A549 (cell line): ENCODE measurements at regions not wholly inside any gene's neighbourhood (a gene's known extent, or its start where the extent isn't known, plus 50 kb on each side); places are given as distances from the start of the nearest gene placed in this dataset.

Source experiments
- ATAC-seq, 2 experiments: fragments of 200-7000 bp in 1 of 2; fragments of >200 bp in 1 of 2; cut with Nextera tagmentation in 1 of 2; cut with Tn5 transposase in 1 of 2; 3 replicates each; pipeline versions ENCODE4 v1.8.0 to v1.9.1; 2018 to 2020; ENCODE audit warnings: mild to moderate bottlenecking in 1 of 2, moderate library complexity in 1 of 2
- CTCF ChIA-PET: fragments of 300-600 bp; sonication (Branson Sonifier 250); formaldehyde crosslinking; extraction: SDS; loops from one replicate; lab custom pipeline; 2021; ENCODE audit warnings: antibody characterized with exemption, inconsistent platforms; lab: Yijun Ruan, JAX
- POLR2A ChIA-PET: fragments of 350-600 bp; formaldehyde crosslinking; extraction: SDS; loops from one replicate; lab custom pipeline; 2021; ENCODE audit warnings: antibody characterized with exemption, inconsistent platforms; lab: Yijun Ruan, JAX
- DNase-seq, 2 experiments: peaks; one replicate each; pipeline versions ENCODE4 v3.0.0 to v3.0.0-alpha.2; 2011 to 2016; ENCODE audit warnings: low read depth in 1 of 2, low spot score in 1 of 2
- FAIRE-seq: peaks from 2 replicates; lab custom pipeline; 2011; peaks lifted over from hg19 to GRCh38; lab: Jason Lieb, UNC
- H3K27ac ChIP-seq, 2 experiments: fragments of >200 bp; sonication (Bioruptor Twin); formaldehyde crosslinking; 3 replicates each; pipeline ENCODE4 v1.5.1; 2016 to 2017
- H3K4me1 ChIP-seq: fragments of >200 bp; sonication (Bioruptor Twin); formaldehyde crosslinking; 3 replicates; pipeline ENCODE4 v1.6.1; 2016
- H3K4me2 ChIP-seq: fragments of >200 bp; sonication (Bioruptor Twin); formaldehyde crosslinking; 3 replicates; pipeline ENCODE4 v1.6.1; 2016
- H3K4me3 ChIP-seq: fragments of >200 bp; sonication (Bioruptor Twin); formaldehyde crosslinking; 3 replicates; pipeline ENCODE4 v1.5.1; 2016
- H3K9me3 ChIP-seq: fragments of >200 bp; sonication (Bioruptor Twin); formaldehyde crosslinking; 3 replicates; pipeline ENCODE4 v1.6.1; 2016
- BCL3 ChIP-seq: fragments of >200 bp; sonication (Bioruptor Twin); formaldehyde crosslinking; IDR thresholded peaks from 3 replicates; pipeline ENCODE4 v1.6.1; 2016
- BHLHE40 ChIP-seq: IDR thresholded peaks from 2 replicates; pipeline ENCODE4 v1.6.1; 2012; ENCODE audit warnings: low read depth, low read length, inconsistent platforms
- CBX8 ChIP-seq: fragments of 200-600 bp; sonication (generic); IDR thresholded peaks from 2 replicates; pipeline ENCODE4 v1.6.1; 2016
- CHD4 ChIP-seq: fragments of 200-600 bp; sonication (generic); IDR thresholded peaks from 2 replicates; pipeline ENCODE4 v1.6.1; 2016; ENCODE audit warnings: antibody characterized with exemption, mild to moderate bottlenecking, borderline replicate concordance
- EHF ChIP-seq: fragments of 250-450 bp; sonication (Bioruptor Pico); IDR thresholded peaks from 2 replicates; pipeline ENCODE4 v1.5.0; 2020; ENCODE audit warnings: mild to moderate bottlenecking
- ELK1 ChIP-seq: fragments of 150-350 bp; IDR thresholded peaks from 2 replicates; pipeline ENCODE4 v1.6.1; 2014; ENCODE audit warnings: low read depth, mild to moderate bottlenecking, low read length
- EP300 ChIP-seq, 2 experiments: fragments of >200 bp; sonication (Bioruptor Twin); formaldehyde crosslinking; IDR thresholded peaks; 2 replicates in 1 of 2; 3 replicates in 1 of 2; pipeline ENCODE4 v1.6.1; 2016 to 2017
- ESRRA ChIP-seq: fragments of 150-350 bp; IDR thresholded peaks from 2 replicates; pipeline ENCODE4 v1.6.1; 2014; ENCODE audit warnings: mild to moderate bottlenecking, low read length, borderline replicate concordance
- FOSL2 ChIP-seq, 2 experiments: fragments of 450-650 bp in 1 of 2; fragments of >200 bp in 1 of 2; sonication (Bioruptor Twin) in 1 of 2; formaldehyde crosslinking; IDR thresholded peaks; 2 replicates each; pipeline versions ENCODE4 v1.5.0 to v1.6.1; 2016 to 2020; ENCODE audit warnings: mild to moderate bottlenecking in 1 of 2, moderate library complexity in 1 of 2
- GATA3 ChIP-seq: IDR thresholded peaks from 2 replicates; pipeline ENCODE4 v1.6.1; 2012; ENCODE audit warnings: borderline replicate concordance
- HOXB13 ChIP-seq: fragments of 250-450 bp; sonication (Bioruptor Pico); IDR thresholded peaks from 2 replicates; pipeline ENCODE4 v1.5.0; 2020; ENCODE audit warnings: low read depth, mild to moderate bottlenecking, moderate library complexity
- HOXB5 ChIP-seq: fragments of 250-450 bp; sonication (Bioruptor Pico); IDR thresholded peaks from 2 replicates; pipeline ENCODE4 v1.5.0; 2020; ENCODE audit warnings: mild to moderate bottlenecking, moderate library complexity
- KDM1A ChIP-seq: fragments of 200-600 bp; sonication (generic); IDR thresholded peaks from 2 replicates; pipeline ENCODE4 v1.6.1; 2016; ENCODE audit warnings: low read depth, mild to moderate bottlenecking
- KDM5A ChIP-seq: fragments of 200-600 bp; sonication (generic); IDR thresholded peaks from 2 replicates; pipeline ENCODE4 v1.6.1; 2016; ENCODE audit warnings: antibody characterized with exemption, mild to moderate bottlenecking
- MAFK ChIP-seq: fragments of 450-650 bp; IDR thresholded peaks from 2 replicates; pipeline ENCODE4 v1.6.1; 2014; ENCODE audit not compliant: partially characterized antibody
- MAX ChIP-seq: IDR thresholded peaks from 2 replicates; pipeline ENCODE4 v1.6.1; 2012
- NFE2L2 ChIP-seq: fragments of 150-350 bp; conservative IDR thresholded peaks from 2 replicates; pipeline ENCODE4 v1.6.1; 2014; ENCODE audit warnings: low read length
- NPAS2 ChIP-seq: fragments of 250-450 bp; sonication (Bioruptor Pico); IDR thresholded peaks from 2 replicates; pipeline ENCODE4 v1.8.0; 2022; ENCODE audit warnings: mild to moderate bottlenecking, moderate library complexity, borderline replicate concordance
- NR3C1 ChIP-seq: fragments of >200 bp; sonication (Bioruptor Twin); formaldehyde crosslinking; IDR thresholded peaks from 3 replicates; pipeline ENCODE4 v1.6.1; 2017
- RARB ChIP-seq: fragments of 250-450 bp; sonication (Bioruptor Pico); IDR thresholded peaks from 2 replicates; pipeline ENCODE4 v1.8.0; 2021; ENCODE audit warnings: mild to moderate bottlenecking, moderate library complexity
- REST ChIP-seq: fragments of 200-600 bp; sonication (generic); IDR thresholded peaks from 2 replicates; pipeline ENCODE4 v1.6.1; 2016; ENCODE audit warnings: antibody characterized with exemption, mild to moderate bottlenecking, moderate library complexity
- RNF2 ChIP-seq: fragments of 200-600 bp; sonication (generic); IDR thresholded peaks from 2 replicates; pipeline ENCODE4 v1.6.1; 2016; ENCODE audit warnings: low read depth, mild to moderate bottlenecking, antibody characterized with exemption, moderate library complexity, borderline replicate concordance
- SMC3 ChIP-seq: fragments of >200 bp; sonication (Bioruptor Twin); formaldehyde crosslinking; IDR thresholded peaks from 3 replicates; pipeline ENCODE4 v1.6.1; 2018; ENCODE audit warnings: inconsistent platforms
- SREBF2 ChIP-seq: fragments of 450-650 bp; IDR thresholded peaks from 2 replicates; pipeline ENCODE4 v1.6.1; 2014; ENCODE audit warnings: mild to moderate bottlenecking, moderate library complexity
- TP53 ChIP-seq: fragments of 250-450 bp; sonication (Bioruptor Pico); IDR thresholded peaks from 2 replicates; pipeline ENCODE4 v1.5.0; 2021; ENCODE audit warnings: mild to moderate bottlenecking, moderate library complexity
- USF2 ChIP-seq: fragments of 450-650 bp; IDR thresholded peaks from 2 replicates; pipeline ENCODE4 v1.6.1; 2014; ENCODE audit warnings: antibody characterized with exemption
- WGBS: methylation state at CpG from one replicate; pipeline ENCODE4 v1.1.6; 2017; ENCODE audit errors: missing lambda C conversion rate; 5-methylcytosine and 5-hydroxymethylcytosine counted together

- no peak for TF ChIP-seq HOXB13 (CRISPR knock-in tag)
- no peak for TF ChIP-seq CBX8
- no peak for TF ChIP-seq EP300 (IDR thresholded peaks at IDR 0.05)
- TF ChIP-seq ELK1 = no peak
- no peak for TF ChIP-seq BHLHE40
- TF ChIP-seq FOSL2 (IDR thresholded peaks at IDR 0.05) = no peak
- no peak for TF ChIP-seq FOSL2 (CRISPR knock-in tag; IDR thresholded peaks at IDR 0.05)
- TF ChIP-seq REST = no peak
- no peak overlapping the region for H3K4me3 ChIP-seq
- FAIRE-seq (no peak), DNase-seq (no peak), ATAC-seq (no peak)
- ChIA-PET POLR2A (no interaction called here), CTCF (no interaction called here)
- peaks cover 6% of the 10 kb centered on the region; the same call in 1 of the 3 replicates for H3K4me1 ChIP-seq
- no peaks in the 10 kb centered on the region for H3K9me3 ChIP-seq
- no peak overlapping the region for H3K4me2 ChIP-seq
- no peak overlapping the region for H3K27ac ChIP-seq
- 53% methylated on average over 2 of the region's 2 CpGs for WGBS
These were observed 120.1 kb upstream of the NR5A2 start for GRCh38 chr1:199907361-199907760.

GRCh38 chr1:199909137-199909536, 118.4 kb upstream of the NR5A2 start:
- FAIRE-seq = no peak
- CTCF ChIA-PET = interaction anchor here (1.1 kb wide), 1 partner anchor 224 kb away, joined by 3 read pairs; no protein-coding TSS in a partner anchor
- DNase-seq = no peak

GRCh38 chr1:199913318-199913717, 114.2 kb upstream of the NR5A2 start:
- no peak for DNase-seq
- no peak for ATAC-seq
- no peak for FAIRE-seq
- peaks cover 20% of the 10 kb centered on the region for H3K4me1 ChIP-seq
- ChIA-PET CTCF (interaction anchor here (1.6 kb wide), 1 partner anchor 15 kb away, joined by 3 read pairs; no protein-coding TSS in a partner anchor), POLR2A (no interaction called here)
- no peak overlapping the region for H3K4me3 ChIP-seq
- TF ChIP-seq RNF2 = no peak
- no peak for TF ChIP-seq RARB
- no peak for TF ChIP-seq CBX8
- TF ChIP-seq NFE2L2 = no peak
- no peak for TF ChIP-seq USF2
- no peak for TF ChIP-seq MAFK
- TF ChIP-seq MAX = no peak
- TF ChIP-seq TP53 = no peak
- TF ChIP-seq GATA3 = no peak
- no peak for TF ChIP-seq KDM1A
- TF ChIP-seq NR3C1 = no peak
- TF ChIP-seq EHF (CRISPR knock-in tag) = no peak
- TF ChIP-seq CHD4 = no peak
- TF ChIP-seq BCL3 = no peak
- no peak for TF ChIP-seq NPAS2 (CRISPR knock-in tag)
- no peak for TF ChIP-seq KDM5A
- TF ChIP-seq EP300 (IDR thresholded peaks at IDR 0.05) = no peak
- TF ChIP-seq FOSL2 (IDR thresholded peaks at IDR 0.05) = no peak
- no peak for TF ChIP-seq FOSL2 (CRISPR knock-in tag; IDR thresholded peaks at IDR 0.05)
- no peak for TF ChIP-seq HOXB5
- no peak for TF ChIP-seq SREBF2
- no peaks in the 10 kb centered on the region for H3K9me3 ChIP-seq
- no peak overlapping the region for H3K4me2 ChIP-seq
- no peak overlapping the region for H3K27ac ChIP-seq
- 70% methylated on average over 3 of the region's 3 CpGs for WGBS

More at GRCh38 chr1:199909137-199909536, 118.4 kb upstream of the NR5A2 start:
- POLR2A ChIA-PET = no interaction called here
- Histone ChIP-seq H3K4me2 (no peak overlapping the region), H3K4me1 (peaks cover 6% of the 10 kb centered on the region; the same call in 1 of the 3 replicates), H3K4me3 (no peak overlapping the region), H3K9me3 (no peaks in the 10 kb centered on the region), H3K27ac (0 out of 6 replicates have a peak overlapping the region, but pooled peaks of 1 of the 2 experiments have one; percentile 13)
- no peak for ATAC-seq
- TF ChIP-seq SMC3 (no peak), ESRRA (no peak), HOXB5 (no peak)
- WGBS = 41% methylated on average over 5 of the region's 5 CpGs
